ENCODE measurements at regions not wholly inside any gene's neighbourhood (a gene's known extent, or its start where the extent isn't known, plus 50 kb on each side); places are given as distances from the start of the nearest gene placed in this dataset.

GRCh38 chr2:19685731-19686130 is 216.1 kb downstream of the TTC32 start:
- TF ChIP-seq CTCF (IDR thresholded peaks at IDR 0.05; ENCODE audit: low read depth, low read length, poor library complexity, severe bottlenecking) (no peak), EZH2phosphoT487 (IDR thresholded peaks at IDR 0.05; ENCODE audit: borderline replicate concordance, low read length) (no peak)

Data from DOHH2 (cell line).